ENCODE measurements at regions not wholly inside any gene's neighbourhood (a gene's known extent, or its start where the extent isn't known, plus 50 kb on each side); places are given as distances from the start of the nearest gene placed in this dataset.

- Mint-ChIP-seq H3K9me3 (peaks cover 7% of the 10 kb centered on the region), H3K4me3 (no peak overlapping the region), H3K4me1 (peaks cover 4% of the 10 kb centered on the region; the same call in 1 of the 2 replicates), H3K36me3 (no peaks in the 10 kb centered on the region), H3K27ac (no peak overlapping the region), H3K27me3 (ENCODE audit: low read depth) (no peaks in the 10 kb centered on the region)
- TF ChIP-seq USF2 (CRISPR knock-in tag; IDR thresholded peaks at IDR 0.05) (no peak), ZNF317 (CRISPR knock-in tag; IDR thresholded peaks at IDR 0.05; ENCODE audit: borderline replicate concordance, low read depth) (no peak)
- no peak for ATAC-seq
- ChIA-PET CTCF (no interaction called here), POLR2A (no interaction called here)
- no peak for DNase-seq (ENCODE audit: low spot score)
Observed at GRCh38 chr3:176208915-176209314, 988.4 kb downstream of the TBL1XR1 start.

GRCh38 chr3:176208283-176208682 is 989.0 kb downstream of the TBL1XR1 start:
- peaks cover 4% of the 10 kb centered on the region; the same call in 1 of the 2 replicates for H3K4me1 Mint-ChIP-seq
- ChIA-PET CTCF (no interaction called here), POLR2A (no interaction called here)
- no peaks in the 10 kb centered on the region for H3K27me3 Mint-ChIP-seq (ENCODE audit: low read depth)
- peaks cover 7% of the 10 kb centered on the region for H3K9me3 Mint-ChIP-seq
- ATAC-seq (no peak), DNase-seq (ENCODE audit: low spot score) (no peak)
- TF ChIP-seq ZNF423 (CRISPR knock-in tag; IDR thresholded peaks at IDR 0.05) (no peak), CDX4 (CRISPR knock-in tag; IDR thresholded peaks at IDR 0.05; ENCODE audit: borderline replicate concordance) (no peak), AFF4 (CRISPR knock-in tag; IDR thresholded peaks at IDR 0.05; ENCODE audit: borderline replicate concordance) (no peak), HMGA2 (CRISPR knock-in tag; IDR thresholded peaks at IDR 0.05) (no peak), CTCF (IDR thresholded peaks at IDR 0.05) (no peak), ZNF416 (CRISPR knock-in tag; IDR thresholded peaks at IDR 0.05) (no peak), SOX15 (CRISPR knock-in tag; IDR thresholded peaks at IDR 0.05) (no peak), PRRX2 (CRISPR knock-in tag; IDR thresholded peaks at IDR 0.05) (no peak), E2F1 (CRISPR knock-in tag; IDR thresholded peaks at IDR 0.05) (no peak), FOXK1 (CRISPR knock-in tag; IDR thresholded peaks at IDR 0.05) (no peak), ZNF121 (CRISPR knock-in tag; IDR thresholded peaks at IDR 0.05) (no peak), ZNF317 (CRISPR knock-in tag; IDR thresholded peaks at IDR 0.05; ENCODE audit: borderline replicate concordance, low read depth) (no peak), PREB (CRISPR knock-in tag; IDR thresholded peaks at IDR 0.05; ENCODE audit: borderline replicate concordance) (no peak), ATF1 (CRISPR knock-in tag; IDR thresholded peaks at IDR 0.05) (no peak), NFATC4 (CRISPR knock-in tag; IDR thresholded peaks at IDR 0.05) (no peak), ATF2 (CRISPR knock-in tag; IDR thresholded peaks at IDR 0.05; ENCODE audit: borderline replicate concordance, low read depth) (no peak), ESRRA (CRISPR knock-in tag; IDR thresholded peaks at IDR 0.05; ENCODE audit: borderline replicate concordance) (no peak), FOXP1 (CRISPR knock-in tag; IDR thresholded peaks at IDR 0.05; ENCODE audit: borderline replicate concordance) (no peak), ZNF281 (CRISPR knock-in tag; IDR thresholded peaks at IDR 0.05) (no peak)
- no peak overlapping the region for H3K4me3 Mint-ChIP-seq
- no peaks in the 10 kb centered on the region for H3K36me3 Mint-ChIP-seq
- no peak overlapping the region for H3K27ac Mint-ChIP-seq

All from WTC11 (cell line).